NK-92 (cell line): ENCODE measurements at regions not wholly inside any gene's neighbourhood (a gene's known extent, or its start where the extent isn't known, plus 50 kb on each side); places are given as distances from the start of the nearest gene placed in this dataset.

Experiments used
- DNase-seq: peaks from one replicate; lab custom pipeline; 2025; ENCODE audit not compliant: unreplicated experiment; lab: John Stamatoyannopoulos, UW

GRCh38 chr10:6741541-6741941 is 161.5 kb upstream of the PRKCQ start:
- DNase-seq = no peak

- no peak for DNase-seq
Observed at GRCh38 chr10:6739530-6740174, 159.6 kb upstream of the PRKCQ start.

GRCh38 chr10:6738112-6738768 is 158.2 kb upstream of the PRKCQ start:
- no peak for DNase-seq

- no peak for DNase-seq
Observed at GRCh38 chr10:6737758-6738111, 157.7 kb upstream of the PRKCQ start.

- no peak for DNase-seq
Observed at GRCh38 chr10:6737080-6737641, 157.1 kb upstream of the PRKCQ start.

GRCh38 chr10:6734286-6734685 is 154.2 kb upstream of the PRKCQ start:
- DNase-seq = no peak

- DNase-seq = no peak
Observed at GRCh38 chr10:6729861-6730344, 149.8 kb upstream of the PRKCQ start.

GRCh38 chr10:6729071-6729774 is 149.1 kb upstream of the PRKCQ start:
- no peak for DNase-seq

GRCh38 chr10:6726924-6727323 is 146.8 kb upstream of the PRKCQ start:
- no peak for DNase-seq

- DNase-seq = no peak
Observed at GRCh38 chr10:6722616-6723004, 142.5 kb upstream of the PRKCQ start.

- no peak for DNase-seq
Observed at GRCh38 chr10:6721964-6722615, 142.0 kb upstream of the PRKCQ start.

- DNase-seq = no peak
Observed at GRCh38 chr10:6721480-6721879, 141.4 kb upstream of the PRKCQ start.

GRCh38 chr10:6719561-6719960 is 139.5 kb upstream of the PRKCQ start:
- DNase-seq = no peak

GRCh38 chr10:6718550-6718949 is 138.5 kb upstream of the PRKCQ start:
- no peak for DNase-seq

- DNase-seq = no peak
Observed at GRCh38 chr10:6716516-6716915, 136.4 kb upstream of the PRKCQ start.

GRCh38 chr10:6713716-6714115 is 133.6 kb upstream of the PRKCQ start:
- DNase-seq = no peak

GRCh38 chr10:6713120-6713519 is 133.0 kb upstream of the PRKCQ start:
- DNase-seq = no peak

GRCh38 chr10:6711881-6712280 is 131.8 kb upstream of the PRKCQ start:
- no peak for DNase-seq

- DNase-seq = no peak
Observed at GRCh38 chr10:6711408-6711841, 131.3 kb upstream of the PRKCQ start.

GRCh38 chr10:6707352-6707751 is 127.3 kb upstream of the PRKCQ start:
- no peak for DNase-seq

GRCh38 chr10:6706725-6707124 is 126.6 kb upstream of the PRKCQ start:
- DNase-seq = no peak
